HG02678 (cell line): ENCODE measurements at regions not wholly inside any gene's neighbourhood (a gene's known extent, or its start where the extent isn't known, plus 50 kb on each side); places are given as distances from the start of the nearest gene placed in this dataset.
A peak's percentile ranks its signal among the peaks of the same experiment; 100 is the strongest.
"Not testable (repeated sequence)": the region's sequence is repeated elsewhere in the genome, so short reads cannot be mapped to it uniquely, and the experiment has no call there.

Experiments
- ATAC-seq: cut with Tn5 transposase; IDR thresholded peaks from one replicate; pipeline ENCODE4 v1.9.1; 2021; ENCODE audit warnings: mild to moderate bottlenecking, moderate library complexity; ENCODE audit not compliant: unreplicated experiment

GRCh38 chr5:32534041-32534440 lies 51.3 kb upstream of the SUB1 start:
- ATAC-seq = no peak

- peak; percentile 34 for ATAC-seq
These were observed 53.4 kb upstream of the SUB1 start for GRCh38 chr5:32531885-32532520.

GRCh38 chr5:32527321-32527720 lies 58.0 kb upstream of the SUB1 start:
- ATAC-seq = not testable (repeated sequence)

- no peak for ATAC-seq
These were observed 58.5 kb upstream of the SUB1 start for GRCh38 chr5:32526810-32527209.

GRCh38 chr5:32523625-32524024 lies 61.7 kb upstream of the SUB1 start:
- ATAC-seq = no peak

GRCh38 chr5:32522429-32523143 lies 62.8 kb upstream of the SUB1 start:
- no peak for ATAC-seq

- no peak for ATAC-seq
These were observed 63.9 kb upstream of the SUB1 start for GRCh38 chr5:32521481-32521880.

- ATAC-seq = no peak
These were observed 64.4 kb upstream of the SUB1 start for GRCh38 chr5:32520972-32521371.

GRCh38 chr5:32520356-32520755 lies 65.0 kb upstream of the SUB1 start:
- ATAC-seq = no peak

- no peak for ATAC-seq
These were observed 65.8 kb upstream of the SUB1 start for GRCh38 chr5:32519508-32519907.

- ATAC-seq = no peak
These were observed 70.3 kb upstream of the ZFR start for GRCh38 chr5:32514806-32515205.

- ATAC-seq = no peak
These were observed 68.4 kb upstream of the ZFR start for GRCh38 chr5:32512926-32513325.

- no peak for ATAC-seq
These were observed 67.3 kb upstream of the ZFR start for GRCh38 chr5:32511776-32512374.

GRCh38 chr5:32510860-32511259 lies 66.3 kb upstream of the ZFR start:
- no peak for ATAC-seq

- no peak for ATAC-seq
These were observed 64.6 kb upstream of the ZFR start for GRCh38 chr5:32508806-32509805.

- no peak for ATAC-seq
These were observed 63.3 kb upstream of the ZFR start for GRCh38 chr5:32507738-32508434.

GRCh38 chr5:32506799-32507198 lies 62.3 kb upstream of the ZFR start:
- ATAC-seq = no peak

GRCh38 chr5:32506201-32506661 lies 61.7 kb upstream of the ZFR start:
- ATAC-seq = no peak

- ATAC-seq = no peak
These were observed 61.2 kb upstream of the ZFR start for GRCh38 chr5:32505756-32506155.

- ATAC-seq = peak; percentile 63
These were observed 60.6 kb upstream of the ZFR start for GRCh38 chr5:32504989-32505596.
